K562 (cell line): ENCODE measurements at regions not wholly inside any gene's neighbourhood (a gene's known extent, or its start where the extent isn't known, plus 50 kb on each side); places are given as distances from the start of the nearest gene placed in this dataset.

Experiments used
- ATAC-seq: fragments of 200-7000 bp; cut with Tn5 transposase; 3 replicates; pipeline ENCODE4 v1.9.1; 2020; ENCODE audit warnings: moderate library complexity
- BruUV-seq: library from RNA; stranded (reverse); fragments of 400-500 nt; replicated peaks from 2 replicates; lab custom pipeline; 2021; lab: Mats Ljungman, UMichigan
- CTCF ChIA-PET: fragments of 300-600 bp; formaldehyde crosslinking; extraction: SDS; loops from one replicate; lab custom pipeline; 2021; ENCODE audit warnings: low intra/inter-chr PET ratio; lab: Yijun Ruan, JAX
- POLR2A ChIA-PET: fragments of 300-600, 350-650 bp; sonication (Branson Sonifier 250); formaldehyde crosslinking; extraction: SDS; loops from one replicate; lab custom pipeline; 2021; ENCODE audit warnings: antibody characterized with exemption, inconsistent platforms; lab: Yijun Ruan, JAX
- DNase-seq, 4 experiments: peaks; one replicate each; pipeline versions ENCODE4 v3.0.0 to v3.0.0-alpha.2; 2011 to 2018; ENCODE audit warnings: low spot score in 3 of 4, mixed read lengths in 3 of 4; ENCODE audit errors: extremely low read depth in 1 of 4
- FAIRE-seq: peaks from 2 replicates; lab custom pipeline; 2011; peaks lifted over from hg19 to GRCh38; lab: Jason Lieb, UNC
- H2AFZ ChIP-seq: 2 replicates; pipeline ENCODE4 v1.6.0; 2011; ENCODE audit warnings: low read depth, low read length, control low read depth, inconsistent platforms
- H3K27ac ChIP-seq: fragments of 200-600 bp; 3 replicates; pipeline ENCODE4 v1.8.0; 2011; ENCODE audit warnings: low read depth, mild to moderate bottlenecking, control low read depth, inconsistent platforms, low read length, moderate library complexity, mixed read lengths; ENCODE audit errors: extremely low read depth
- H3K27me3 ChIP-seq, 2 experiments: fragments of 300-600 bp in 1 of 2; 2 replicates in 1 of 2; 3 replicates in 1 of 2; pipeline versions ENCODE4 v1.6.0 to v1.8.0; 2011; ENCODE audit warnings: inconsistent platforms in 2 of 2, low read length in 2 of 2, mild to moderate bottlenecking in 1 of 2, mixed read lengths in 1 of 2, moderate library complexity in 1 of 2; ENCODE audit not compliant: control insufficient read depth in 2 of 2, insufficient read depth in 2 of 2
- H3K36me3 ChIP-seq: fragments of 300-600 bp; 3 replicates; pipeline ENCODE4 v1.8.0; 2011; ENCODE audit warnings: mild to moderate bottlenecking, low read length, inconsistent platforms; ENCODE audit not compliant: control insufficient read depth, insufficient read depth
- H3K4me1 ChIP-seq, 2 experiments: fragments of 200-600 bp in 1 of 2; replicated peaks in 1 of 2; 2 replicates in 1 of 2; 3 replicates in 1 of 2; pipeline versions ENCODE4 v1.5.1 to v1.8.0; 2011; ENCODE audit warnings: inconsistent platforms in 2 of 2, low read length in 2 of 2, mild to moderate bottlenecking in 1 of 2, mixed read lengths in 1 of 2, moderate library complexity in 1 of 2; ENCODE audit not compliant: control insufficient read depth in 2 of 2, insufficient read depth in 2 of 2
- H3K4me2 ChIP-seq: 2 replicates; pipeline ENCODE4 v1.6.1; 2011; ENCODE audit warnings: low read length, control low read depth, inconsistent platforms, mixed read lengths; ENCODE audit not compliant: insufficient read depth
- H3K4me3 ChIP-seq: fragments of 200-600 bp; sonication (generic), shearing (Covaris generic); 2 replicates; pipeline ENCODE4 v1.5.1; 2016; ENCODE audit warnings: control low read depth, inconsistent platforms
- H3K79me2 ChIP-seq: fragments of 200-600 bp; 3 replicates; pipeline ENCODE4 v1.8.0; 2011; ENCODE audit warnings: low read length, inconsistent platforms; ENCODE audit not compliant: control insufficient read depth, insufficient read depth
- H3K9ac ChIP-seq, 2 experiments: 2 replicates each; pipeline versions ENCODE4 v1.6.0 to v1.6.1; 2011; ENCODE audit warnings: low read depth in 2 of 2, low read length in 2 of 2, control low read depth in 1 of 2, inconsistent platforms in 1 of 2, mild to moderate bottlenecking in 1 of 2, mixed read lengths in 1 of 2; ENCODE audit not compliant: insufficient read depth in 1 of 2
- H3K9me1 ChIP-seq: one replicate; pipeline ENCODE4 v1.6.0; 2011; ENCODE audit warnings: inconsistent platforms, mild to moderate bottlenecking, low read length, moderate library complexity; ENCODE audit not compliant: control insufficient read depth, insufficient read depth
- H3K9me3 ChIP-seq: replicated peaks from 2 replicates; pipeline ENCODE4 v1.5.1; 2011; ENCODE audit warnings: low read depth, low read length, inconsistent platforms; ENCODE audit not compliant: control insufficient read depth, insufficient read depth
- H4K20me1 ChIP-seq: replicated peaks from 2 replicates; pipeline ENCODE4 v1.6.1; 2011; ENCODE audit warnings: low read length, inconsistent platforms, mixed read lengths; ENCODE audit not compliant: control insufficient read depth, insufficient read depth
- SMC3 ChIP-seq: conservative IDR thresholded peaks from 2 replicates; pipeline ENCODE4 v1.6.1; 2011; ENCODE audit warnings: low read depth, low read length, improper control_type of control experiment; ENCODE audit not compliant: insufficient read depth
- TEAD4 ChIP-seq, 2 experiments: sonication (generic) in 1 of 2; formaldehyde crosslinking in 1 of 2; IDR thresholded peaks; 2 replicates each; pipeline versions ENCODE4 v1.6.1 to v1.8.0; 2012 to 2022; ENCODE audit warnings: borderline replicate concordance in 1 of 2, inconsistent platforms in 1 of 2, low read length in 1 of 2, mild to moderate bottlenecking in 1 of 2, missing genetic modification reagents in 1 of 2
- XRCC3 ChIP-seq: fragments of 450-650 bp; IDR thresholded peaks from 2 replicates; pipeline ENCODE4 v1.6.1; 2017; ENCODE audit warnings: mild to moderate bottlenecking, moderate library complexity
- ZNF197 ChIP-seq: fragments of 200-800 bp; sonication (Bioruptor generic); IDR thresholded peaks from 2 replicates; pipeline ENCODE4 v1.6.1; 2016; ENCODE audit warnings: low read depth, missing genetic modification characterization, missing compliant biosample characterization
- ZNF511 ChIP-seq: sonication (generic); formaldehyde crosslinking; IDR thresholded peaks from 2 replicates; pipeline ENCODE4 v1.8.0; 2022; ENCODE audit warnings: mild to moderate bottlenecking, missing genetic modification reagents
- WGBS: fragments of 100-300 bp; shearing (Covaris generic); methylation state at CpG from one replicate; pipeline ENCODE4 v1.1.6; 2016; ENCODE audit warnings: low coverage, mixed read lengths; ENCODE audit not compliant: insufficient coverage; ENCODE audit errors: missing lambda C conversion rate; 5-methylcytosine and 5-hydroxymethylcytosine counted together
- in situ Hi-C: fragments of 300-500 bp; cut with MboI; formaldehyde crosslinking; loops from 4 replicates; pipeline ENCODE4 v1.15.0; 2018; ENCODE audit warnings: inconsistent platforms, mixed read lengths
- intact Hi-C: fragments of 100-400 bp; cut with micrococcal nuclease; formaldehyde crosslinking; loops from 2 replicates; pipeline ENCODE4 v1.14.2; 2022
- TF ChIP-seq, protein P1 (sequence below): fragments of 450-650 bp; IDR thresholded peaks from 2 replicates; pipeline ENCODE4 v1.7.1; 2018; ENCODE audit warnings: mild to moderate bottlenecking, low read depth; ENCODE audit not compliant: partially characterized antibody
- TF ChIP-seq, protein P2 (sequence below): fragments of 450-650 bp; IDR thresholded peaks from 2 replicates; pipeline ENCODE4 v1.6.1; 2016; ENCODE audit warnings: borderline replicate concordance

- Histone ChIP-seq H3K27ac (no peak overlapping the region), H3K9me3 (no peaks in the 10 kb centered on the region), H3K9me1 (no peaks in the 10 kb centered on the region), H3K4me1 (no peaks in the 10 kb centered on the region), H3K4me2 (no peak overlapping the region), H3K4me3 (no peak overlapping the region), H3K9ac (no peak overlapping the region), H3K27me3 (no peaks in the 10 kb centered on the region), H2AFZ (no peak overlapping the region), H3K36me3 (no peaks in the 10 kb centered on the region), H3K79me2 (no peaks in the 10 kb centered on the region; the same call in 2 of the 3 replicates), H4K20me1 (no peaks in the 10 kb centered on the region)
- no peak for FAIRE-seq
- in situ Hi-C loops, result no loop called here
- BruUV-seq, result no TSS peak
- WGBS, result 0% methylated on average over 1 of the region's 1 CpG
- CTCF ChIA-PET, result no interaction called here
- TF ChIP-seq SMC3 (no peak), ZNF511 (CRISPR knock-in tag) (no peak), XRCC3 (no peak), ZNF197 (CRISPR knock-in tag) (no peak), TEAD4 (IDR thresholded peaks at IDR 0.05; ENCODE audit: low read length) (no peak), TEAD4 (CRISPR knock-in tag; IDR thresholded peaks at IDR 0.05; ENCODE audit: borderline replicate concordance) (no peak)
- TF ChIP-seq, protein P1, sequence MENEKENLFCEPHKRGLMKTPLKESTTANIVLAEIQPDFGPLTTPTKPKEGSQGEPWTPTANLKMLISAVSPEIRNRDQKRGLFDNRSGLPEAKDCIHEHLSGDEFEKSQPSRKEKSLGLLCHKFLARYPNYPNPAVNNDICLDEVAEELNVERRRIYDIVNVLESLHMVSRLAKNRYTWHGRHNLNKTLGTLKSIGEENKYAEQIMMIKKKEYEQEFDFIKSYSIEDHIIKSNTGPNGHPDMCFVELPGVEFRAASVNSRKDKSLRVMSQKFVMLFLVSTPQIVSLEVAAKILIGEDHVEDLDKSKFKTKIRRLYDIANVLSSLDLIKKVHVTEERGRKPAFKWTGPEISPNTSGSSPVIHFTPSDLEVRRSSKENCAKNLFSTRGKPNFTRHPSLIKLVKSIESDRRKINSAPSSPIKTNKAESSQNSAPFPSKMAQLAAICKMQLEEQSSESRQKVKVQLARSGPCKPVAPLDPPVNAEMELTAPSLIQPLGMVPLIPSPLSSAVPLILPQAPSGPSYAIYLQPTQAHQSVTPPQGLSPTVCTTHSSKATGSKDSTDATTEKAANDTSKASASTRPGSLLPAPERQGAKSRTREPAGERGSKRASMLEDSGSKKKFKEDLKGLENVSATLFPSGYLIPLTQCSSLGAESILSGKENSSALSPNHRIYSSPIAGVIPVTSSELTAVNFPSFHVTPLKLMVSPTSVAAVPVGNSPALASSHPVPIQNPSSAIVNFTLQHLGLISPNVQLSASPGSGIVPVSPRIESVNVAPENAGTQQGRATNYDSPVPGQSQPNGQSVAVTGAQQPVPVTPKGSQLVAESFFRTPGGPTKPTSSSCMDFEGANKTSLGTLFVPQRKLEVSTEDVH, result no peak
- TF ChIP-seq, protein P2, sequence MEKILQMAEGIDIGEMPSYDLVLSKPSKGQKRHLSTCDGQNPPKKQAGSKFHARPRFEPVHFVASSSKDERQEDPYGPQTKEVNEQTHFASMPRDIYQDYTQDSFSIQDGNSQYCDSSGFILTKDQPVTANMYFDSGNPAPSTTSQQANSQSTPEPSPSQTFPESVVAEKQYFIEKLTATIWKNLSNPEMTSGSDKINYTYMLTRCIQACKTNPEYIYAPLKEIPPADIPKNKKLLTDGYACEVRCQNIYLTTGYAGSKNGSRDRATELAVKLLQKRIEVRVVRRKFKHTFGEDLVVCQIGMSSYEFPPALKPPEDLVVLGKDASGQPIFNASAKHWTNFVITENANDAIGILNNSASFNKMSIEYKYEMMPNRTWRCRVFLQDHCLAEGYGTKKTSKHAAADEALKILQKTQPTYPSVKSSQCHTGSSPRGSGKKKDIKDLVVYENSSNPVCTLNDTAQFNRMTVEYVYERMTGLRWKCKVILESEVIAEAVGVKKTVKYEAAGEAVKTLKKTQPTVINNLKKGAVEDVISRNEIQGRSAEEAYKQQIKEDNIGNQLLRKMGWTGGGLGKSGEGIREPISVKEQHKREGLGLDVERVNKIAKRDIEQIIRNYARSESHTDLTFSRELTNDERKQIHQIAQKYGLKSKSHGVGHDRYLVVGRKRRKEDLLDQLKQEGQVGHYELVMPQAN, result no peak
- no peak for ATAC-seq
- POLR2A ChIA-PET, result no interaction called here
- DNase-seq, result no peak
- intact Hi-C loops, result no loop called here
Measured at GRCh38 chr5:166823360-166823759, 1468.1 kb upstream of the WWC1 start.
